Loucy (cell line): ENCODE measurements at regions not wholly inside any gene's neighbourhood (a gene's known extent, or its start where the extent isn't known, plus 50 kb on each side); places are given as distances from the start of the nearest gene placed in this dataset.
A peak's percentile ranks its signal among the peaks of the same experiment; 100 is the strongest.

ENCODE experiments used
- CTCF ChIP-seq: fragments of 200-600 bp; sonication (generic); conservative IDR thresholded peaks from 2 replicates; pipeline ENCODE4 v1.5.1; 2014; ENCODE audit warnings: mild to moderate bottlenecking, antibody characterized with exemption, low read length
- EZH2phosphoT487 ChIP-seq: fragments of 200-600 bp; IDR thresholded peaks from 2 replicates; pipeline ENCODE4 v1.6.1; 2018; ENCODE audit warnings: antibody characterized with exemption, mild to moderate bottlenecking, moderate library complexity, borderline replicate concordance

DNA sequence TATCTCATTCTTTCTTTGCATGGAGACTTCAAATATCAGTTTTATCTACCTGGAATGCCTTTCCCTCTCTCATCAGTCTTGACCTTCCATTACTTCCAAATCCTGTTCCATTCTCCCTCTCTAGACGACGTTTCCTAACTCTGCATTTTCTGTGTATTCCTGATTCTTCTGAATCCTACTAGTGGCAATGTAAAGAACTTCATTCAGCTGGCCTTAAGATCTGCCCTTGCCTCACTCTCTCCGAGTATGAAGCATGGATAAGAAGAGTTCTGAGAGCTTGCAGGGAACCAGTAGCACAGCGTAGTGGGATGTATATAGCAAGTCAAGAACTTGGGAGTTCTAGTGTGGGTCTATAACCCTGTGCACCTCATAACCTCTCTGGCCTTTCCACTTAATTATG is 68.5 kb upstream of the HOXC13 start:
- TF ChIP-seq CTCF (0 out of 2 replicates have a peak, but pooled peaks have one; percentile 10), EZH2phosphoT487 (no peak)
